HG02885 (cell line): ENCODE measurements at regions not wholly inside any gene's neighbourhood (a gene's known extent, or its start where the extent isn't known, plus 50 kb on each side); places are given as distances from the start of the nearest gene placed in this dataset.

Experiments
- ATAC-seq: cut with Tn5 transposase; IDR thresholded peaks from one replicate; pipeline ENCODE4 v1.9.1; 2021; ENCODE audit warnings: mild to moderate bottlenecking; ENCODE audit not compliant: unreplicated experiment, poor library complexity

DNA sequence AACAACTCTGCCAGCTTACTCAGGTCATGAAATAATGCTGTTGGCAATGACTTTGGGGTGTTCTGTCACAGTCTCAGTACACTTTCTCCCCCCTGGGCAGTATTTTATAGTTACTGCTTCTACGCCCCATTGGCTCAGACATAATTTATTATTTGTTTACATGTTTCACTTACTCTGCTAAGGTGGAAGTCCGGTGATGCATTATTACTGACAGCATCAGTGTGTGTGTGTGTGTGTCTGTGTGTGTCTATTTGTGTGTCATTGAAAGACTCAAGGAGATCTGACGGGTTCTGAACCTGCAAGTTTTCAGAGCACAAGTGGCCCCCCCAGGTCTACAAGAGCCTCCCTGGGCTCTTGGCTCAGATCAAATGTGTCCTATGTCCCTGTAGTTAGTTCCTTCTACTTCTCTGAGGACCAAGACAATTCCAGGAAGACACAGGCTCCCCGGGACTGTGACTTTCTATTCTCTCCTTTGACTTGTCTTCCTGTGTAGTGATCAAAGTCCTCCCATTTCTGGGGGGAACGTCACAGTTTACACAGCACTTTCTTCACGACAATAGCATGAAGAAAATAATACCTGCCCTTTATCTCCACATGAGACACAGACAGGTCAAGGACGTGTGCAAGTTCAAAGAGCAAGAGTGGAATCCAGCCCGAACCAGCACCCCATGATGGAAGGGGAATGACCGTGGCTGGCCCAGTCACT lies 283.7 kb upstream of the GATB start:
- no peak for ATAC-seq

- no peak for ATAC-seq
Measured at GRCh38 chr4:152041295-152041694, 280.5 kb upstream of the GATB start.

DNA sequence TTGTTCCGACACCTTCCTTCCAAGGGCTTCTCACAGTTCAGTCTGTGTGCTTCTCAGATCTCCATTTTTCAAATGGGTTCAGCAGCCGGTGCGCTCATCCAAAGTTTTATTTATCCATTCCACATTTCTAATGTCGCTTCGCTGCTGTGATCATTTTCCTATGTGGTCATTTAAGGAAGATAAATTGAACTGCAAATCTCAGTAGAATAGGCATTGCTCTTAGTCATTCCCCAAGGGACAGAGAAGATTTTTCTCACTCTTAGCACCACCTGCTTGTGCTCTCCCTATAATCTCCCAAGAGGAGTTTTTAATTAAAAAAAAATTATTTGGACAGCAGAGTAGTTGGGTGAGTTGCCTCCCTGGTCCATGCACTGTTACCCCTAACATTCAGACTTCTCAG lies 278.9 kb upstream of the GATB start:
- ATAC-seq: no peak

DNA sequence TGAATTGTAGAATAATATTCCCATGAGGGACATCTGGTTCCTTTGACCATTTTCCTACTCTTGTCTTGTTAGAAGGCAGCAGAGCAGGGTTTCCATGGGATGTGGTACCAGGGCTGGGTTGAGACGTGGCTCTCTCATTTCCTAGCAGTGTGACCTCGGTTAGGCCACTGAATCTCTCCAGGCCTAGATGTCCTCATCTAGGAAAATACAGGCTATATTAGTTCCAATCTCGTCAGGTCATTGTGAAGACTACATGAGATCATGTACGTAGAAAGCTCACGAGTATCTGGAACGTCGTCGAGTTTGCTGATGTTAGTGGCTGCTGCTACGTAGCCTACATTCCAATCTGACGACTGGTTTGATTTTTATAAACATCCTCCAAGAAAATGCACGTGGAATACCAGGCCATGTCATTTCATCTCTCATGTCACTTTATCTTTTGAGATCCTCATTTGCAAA lies 278.2 kb upstream of the GATB start:
- ATAC-seq: no peak

GRCh38 chr4:152038238-152038637 lies 277.4 kb upstream of the GATB start:
- ATAC-seq: no peak

GRCh38 chr4:152037435-152037834 lies 276.6 kb upstream of the GATB start:
- no peak for ATAC-seq

DNA sequence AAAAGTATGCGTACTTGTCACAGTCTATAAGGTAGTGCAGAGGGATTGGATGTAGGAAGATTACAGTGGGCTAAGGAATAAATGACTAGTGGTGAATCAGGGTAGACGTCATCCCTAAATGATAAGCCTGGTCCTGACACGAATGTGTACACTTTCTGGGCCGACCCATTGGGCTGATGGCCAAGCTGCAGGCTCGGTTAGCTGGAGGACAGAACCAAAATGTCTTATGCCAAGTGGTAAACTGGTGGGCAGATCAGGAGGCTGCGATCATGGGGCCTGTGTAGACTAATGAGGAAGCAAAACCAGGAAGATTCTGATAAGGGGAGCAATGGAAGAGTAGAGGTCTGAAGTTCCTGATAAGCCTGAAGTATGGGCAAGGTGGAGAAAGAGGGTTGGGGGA lies 272.8 kb upstream of the GATB start:
- no peak for ATAC-seq

DNA sequence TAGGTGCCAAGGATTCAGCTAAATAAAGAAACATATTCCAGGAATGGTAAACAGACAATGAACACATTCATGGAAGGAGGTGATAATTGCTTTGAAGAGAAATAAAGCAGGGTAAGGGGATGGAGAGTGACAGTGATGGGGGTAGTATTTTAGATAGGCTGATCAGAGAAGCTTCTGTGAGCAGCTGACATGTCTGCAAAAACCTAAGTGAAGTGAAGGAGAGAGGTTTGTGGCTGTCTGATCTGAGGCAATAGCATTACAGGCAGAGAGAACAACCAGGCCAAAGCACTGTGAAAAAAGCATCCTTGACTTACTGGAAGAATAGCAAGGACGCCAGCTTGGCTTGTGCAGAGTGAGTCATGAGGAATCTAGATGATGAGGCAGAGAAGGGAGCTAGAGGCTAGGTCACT lies 271.9 kb upstream of the GATB start:
- ATAC-seq: no peak

GRCh38 chr4:152029631-152030030 lies 268.8 kb upstream of the GATB start:
- no peak for ATAC-seq

GRCh38 chr4:152028131-152028530 lies 267.3 kb upstream of the GATB start:
- no peak for ATAC-seq

GRCh38 chr4:152024881-152025280 lies 264.1 kb upstream of the GATB start:
- ATAC-seq: no peak

- ATAC-seq: no peak
Measured at GRCh38 chr4:152023674-152024073, 262.9 kb upstream of the GATB start.

GRCh38 chr4:152022543-152022942 lies 261.7 kb upstream of the GATB start:
- no peak for ATAC-seq

- no peak for ATAC-seq
Measured at GRCh38 chr4:152021788-152022438, 261.1 kb upstream of the GATB start.

DNA sequence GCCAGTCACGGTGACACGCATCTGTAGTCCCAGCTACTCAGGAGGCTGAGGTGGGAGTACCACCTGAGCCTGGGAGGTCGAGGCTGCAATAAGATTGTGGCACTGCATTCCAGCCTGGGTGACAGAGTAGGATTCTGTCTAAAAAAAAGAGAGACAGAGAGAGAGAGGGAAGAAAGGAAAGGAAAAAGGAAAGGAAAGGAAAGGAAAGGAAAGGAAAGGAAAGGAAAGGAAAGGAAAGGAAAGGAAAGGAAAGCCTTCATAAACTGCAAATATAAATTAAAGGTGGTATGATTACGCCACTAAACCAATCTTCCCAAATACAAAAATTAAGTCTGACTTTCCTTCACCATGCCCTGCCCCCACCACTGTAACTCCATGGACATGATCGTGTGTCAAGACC lies 259.3 kb upstream of the GATB start:
- ATAC-seq: no peak

DNA sequence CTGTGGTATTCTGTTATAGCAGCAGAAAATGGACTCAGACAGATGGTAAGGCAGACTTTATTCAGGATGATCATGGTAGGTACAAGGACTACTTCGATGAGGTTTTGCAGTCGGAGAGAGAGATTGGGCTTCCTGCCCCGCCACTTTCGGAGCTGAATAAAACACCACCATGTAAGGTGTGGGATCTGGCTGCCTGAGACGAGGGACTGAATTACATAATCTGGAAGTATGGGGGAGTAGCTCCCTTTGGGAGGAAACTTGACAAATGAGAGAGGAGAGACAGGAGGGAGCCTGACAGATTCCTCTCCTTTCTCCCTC lies 255.5 kb upstream of the GATB start:
- ATAC-seq: no peak

DNA sequence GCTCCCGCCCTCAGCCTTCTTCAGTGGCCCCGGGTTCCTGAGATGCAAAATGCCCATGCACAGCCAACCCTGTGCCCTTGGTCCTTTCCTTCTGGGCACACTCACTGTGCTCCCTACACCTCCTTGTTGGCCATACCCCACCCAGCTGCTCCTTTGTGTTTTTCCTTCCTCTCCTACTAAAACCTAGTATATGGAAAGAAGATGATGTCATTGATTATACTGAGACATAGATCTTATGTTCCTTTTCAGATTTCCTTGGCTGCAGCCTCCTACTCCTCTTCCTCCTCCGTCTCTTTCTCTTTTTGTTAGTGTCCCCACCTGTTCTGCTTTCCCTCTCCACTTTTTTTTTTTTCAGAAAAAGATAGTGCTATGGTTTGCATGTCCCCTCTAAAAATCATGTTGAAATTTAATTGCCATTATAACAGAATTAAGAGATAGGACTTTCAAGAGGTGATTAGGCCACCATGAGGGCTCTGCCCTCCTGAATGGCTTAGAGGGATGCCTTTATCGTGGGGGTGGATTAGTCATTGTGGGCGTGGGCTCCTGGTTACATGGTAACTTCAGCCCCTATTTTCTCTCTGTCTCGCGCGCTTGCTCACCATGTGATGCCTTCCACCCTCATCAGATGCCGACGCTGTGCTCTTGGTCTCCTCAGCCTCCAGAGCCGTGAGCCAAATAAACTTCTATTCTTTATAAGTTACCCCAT lies 254.9 kb upstream of the GATB start:
- no peak for ATAC-seq

- ATAC-seq: peak; percentile 91
Measured at GRCh38 chr4:152014280-152014679, 253.5 kb upstream of the GATB start.

DNA sequence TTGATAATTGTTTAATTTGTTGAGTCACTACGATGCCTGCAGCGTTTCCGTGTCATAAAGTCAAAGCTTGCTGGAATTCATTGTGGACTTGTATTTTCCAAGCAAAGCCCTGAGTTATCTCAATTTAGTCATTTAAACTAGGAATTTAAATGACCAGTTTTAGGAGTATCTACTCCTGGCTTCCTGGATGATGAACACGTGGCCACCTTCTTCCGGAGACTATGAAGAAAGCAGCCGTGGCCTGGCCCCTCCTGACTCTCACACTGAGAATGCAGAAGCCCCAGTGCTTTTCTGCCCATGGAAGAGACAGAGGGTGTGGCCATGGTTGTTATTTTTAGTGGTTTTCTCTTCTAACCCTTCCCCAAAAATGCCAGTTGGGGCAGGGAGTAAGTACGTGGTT lies 250.7 kb upstream of the GATB start:
- no peak for ATAC-seq

- no peak for ATAC-seq
Measured at GRCh38 chr4:152010710-152011079, 249.9 kb upstream of the GATB start.

DNA sequence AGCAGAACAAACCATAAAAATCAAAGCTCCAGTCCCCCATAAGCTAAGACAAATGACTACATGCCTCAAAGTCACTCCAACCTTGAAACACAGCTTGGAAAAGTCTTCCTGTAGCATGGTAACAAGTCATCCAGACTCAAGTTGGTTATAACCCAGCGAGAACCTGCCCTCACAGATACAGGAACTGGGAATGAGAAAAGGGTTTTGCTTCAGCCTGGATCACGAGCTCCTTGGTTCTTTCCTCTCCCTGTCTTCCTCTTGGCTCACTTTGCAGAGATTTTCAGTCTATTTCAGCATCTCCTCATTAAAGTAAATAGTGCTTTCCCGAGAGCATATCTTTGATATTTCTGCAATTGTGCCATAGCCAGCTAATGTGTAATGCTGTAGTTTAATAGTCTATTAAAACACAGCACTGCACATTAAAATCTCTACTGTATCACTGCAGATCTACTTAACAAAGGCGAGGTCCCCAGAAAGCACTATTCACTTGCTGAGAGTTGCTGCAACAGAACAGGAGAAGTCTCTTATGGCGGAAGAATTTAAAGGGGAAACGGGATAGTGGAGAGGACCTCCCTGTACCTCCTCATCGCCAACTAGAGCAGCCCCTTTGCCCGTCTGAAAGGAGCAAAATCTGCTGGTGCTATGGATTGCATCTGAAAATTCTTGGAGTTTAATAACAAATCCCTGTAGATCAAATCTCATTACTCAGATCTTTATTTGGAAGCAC lies 249.3 kb upstream of the GATB start:
- no peak for ATAC-seq
